ENCODE measurements at regions not wholly inside any gene's neighbourhood (a gene's known extent, or its start where the extent isn't known, plus 50 kb on each side); places are given as distances from the start of the nearest gene placed in this dataset.

DNA sequence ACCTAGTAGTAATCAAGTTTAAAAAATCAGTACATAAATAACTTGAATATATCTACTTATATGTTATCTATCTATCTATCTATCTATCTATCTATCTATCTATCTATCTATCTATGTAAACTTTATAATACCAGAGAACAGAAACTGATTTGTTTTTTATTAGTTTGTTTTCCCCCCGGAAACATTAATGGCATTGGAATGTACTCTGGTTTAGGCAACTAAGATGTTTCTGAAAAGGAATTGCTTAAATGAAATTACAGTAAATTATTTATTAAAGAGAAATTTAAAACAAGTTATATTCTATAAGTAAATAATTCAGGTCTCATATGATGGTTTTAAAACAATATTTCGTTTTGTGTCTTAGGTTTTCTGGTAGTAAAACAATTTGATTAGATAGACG, 681.0 kb upstream of the ADAMTS5 start:
- no peaks in the 10 kb centered on the region for H3K27me3 Mint-ChIP-seq
- no peaks in the 10 kb centered on the region for H3K36me3 Mint-ChIP-seq (ENCODE audit: low read depth)
- no peak overlapping the region for H3K4me3 Mint-ChIP-seq
- no peaks in the 10 kb centered on the region for H3K4me1 Mint-ChIP-seq
- H3K9me3 ChIP-seq (ENCODE audit: control insufficient read depth, low read length, poor library complexity, severe bottlenecking): no peaks in the 10 kb centered on the region
- ATAC-seq: no peak
- no peak overlapping the region for H3K27ac Mint-ChIP-seq
- no peak for DNase-seq

DNA sequence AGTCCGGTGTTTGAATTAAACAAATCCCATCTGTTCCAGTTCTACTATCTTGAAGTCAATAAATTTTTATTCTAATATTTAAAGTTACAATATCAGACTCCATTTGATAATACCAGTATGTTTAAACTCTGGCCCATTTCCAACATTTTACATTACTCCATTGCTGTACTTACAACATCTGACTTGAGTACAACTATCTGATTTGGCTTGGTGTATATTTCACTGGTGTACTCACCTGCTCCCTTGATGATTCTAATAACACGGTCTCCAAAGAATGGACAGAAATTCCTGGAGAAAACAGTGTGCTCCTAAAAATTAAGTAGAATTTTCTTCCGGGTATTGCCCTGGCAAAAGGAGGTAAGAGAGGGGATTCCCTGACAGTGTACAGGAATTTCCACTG, 680.5 kb upstream of the ADAMTS5 start:
- H3K27ac Mint-ChIP-seq: no peak overlapping the region
- H3K4me1 Mint-ChIP-seq: no peaks in the 10 kb centered on the region
- no peaks in the 10 kb centered on the region for H3K9me3 ChIP-seq (ENCODE audit: control insufficient read depth, low read length, poor library complexity, severe bottlenecking)
- DNase-seq (no peak), ATAC-seq (no peak)
- no peak overlapping the region for H3K4me3 Mint-ChIP-seq
- H3K27me3 Mint-ChIP-seq: no peaks in the 10 kb centered on the region
- H3K36me3 Mint-ChIP-seq (ENCODE audit: low read depth): no peaks in the 10 kb centered on the region

DNA sequence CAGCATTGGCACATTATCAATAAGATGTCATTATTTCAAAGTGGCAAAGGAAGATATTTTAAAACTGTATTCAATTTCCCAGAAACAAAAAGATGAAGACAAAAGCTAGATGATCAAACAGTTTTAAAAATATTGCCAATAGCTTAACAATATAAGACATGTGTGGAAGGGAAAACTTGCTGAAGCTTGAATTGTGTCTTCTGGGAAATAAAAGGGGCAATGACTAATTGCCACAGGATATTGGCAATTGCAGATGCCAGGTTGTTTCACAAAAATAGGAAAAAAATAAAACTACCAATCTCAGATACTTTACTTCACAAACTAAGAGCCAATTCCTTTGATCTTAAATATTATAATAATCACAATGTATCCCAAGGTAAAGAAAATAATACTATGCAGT, 679.8 kb upstream of the ADAMTS5 start:
- no peaks in the 10 kb centered on the region for H3K27me3 Mint-ChIP-seq

DNA sequence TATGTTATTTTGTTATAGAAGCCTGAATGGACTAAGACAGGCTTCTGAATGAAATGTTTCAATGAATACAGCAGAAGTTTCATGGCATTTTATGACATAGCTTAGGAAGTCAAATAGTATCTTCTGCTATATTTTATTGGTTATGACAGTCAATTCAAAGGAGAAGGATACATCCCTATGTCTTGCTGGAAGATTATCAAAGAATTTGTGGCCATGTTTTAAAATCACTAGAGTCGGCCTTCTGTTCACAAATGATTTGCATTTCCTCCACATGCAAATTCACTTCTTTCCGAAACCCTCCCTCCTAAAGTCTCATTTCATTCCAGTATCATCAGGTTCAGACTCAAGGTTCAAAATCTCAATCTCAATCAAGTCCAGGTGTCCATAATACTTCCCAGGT, 679.2 kb upstream of the ADAMTS5 start:
- Mint-ChIP-seq H3K36me3 (ENCODE audit: low read depth) (no peaks in the 10 kb centered on the region), H3K4me1 (no peaks in the 10 kb centered on the region), H3K27ac (no peak overlapping the region), H3K27me3 (no peaks in the 10 kb centered on the region), H3K4me3 (no peak overlapping the region)
- no peak for ATAC-seq
- no peaks in the 10 kb centered on the region for H3K9me3 ChIP-seq (ENCODE audit: control insufficient read depth, low read length, poor library complexity, severe bottlenecking)
- no peak for DNase-seq

More for the DNA sequence above, 679.8 kb upstream of the ADAMTS5 start:
- ATAC-seq: no peak
- no peak overlapping the region for H3K4me3 Mint-ChIP-seq
- H3K9me3 ChIP-seq (ENCODE audit: control insufficient read depth, low read length, poor library complexity, severe bottlenecking): no peaks in the 10 kb centered on the region
- DNase-seq: no peak
- no peaks in the 10 kb centered on the region for H3K4me1 Mint-ChIP-seq
- no peaks in the 10 kb centered on the region for H3K36me3 Mint-ChIP-seq (ENCODE audit: low read depth)
- no peak overlapping the region for H3K27ac Mint-ChIP-seq

DNA sequence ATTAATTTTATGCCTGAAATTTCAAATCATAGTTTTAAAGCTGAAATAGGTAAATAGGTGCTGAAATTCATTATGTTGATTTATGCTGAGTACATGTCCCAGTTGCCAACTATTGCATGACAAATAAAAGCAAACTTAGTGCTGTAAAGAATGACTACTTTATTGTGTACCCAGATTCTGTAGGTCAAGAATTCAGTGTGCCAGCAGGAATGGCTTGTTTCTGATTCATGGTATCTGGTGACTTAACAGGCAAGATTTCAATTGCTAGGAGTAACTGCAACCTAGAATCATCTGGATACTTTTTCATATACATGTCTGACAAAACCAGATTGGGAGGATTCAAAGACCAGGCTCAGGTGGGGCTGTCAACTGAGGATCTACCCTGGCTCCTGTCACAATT, 678.4 kb upstream of the ADAMTS5 start:
- no peak for ATAC-seq
- H3K27ac Mint-ChIP-seq: no peak overlapping the region
- H3K36me3 Mint-ChIP-seq (ENCODE audit: low read depth): no peaks in the 10 kb centered on the region
- H3K27me3 Mint-ChIP-seq: no peaks in the 10 kb centered on the region
- no peaks in the 10 kb centered on the region for H3K9me3 ChIP-seq (ENCODE audit: control insufficient read depth, low read length, poor library complexity, severe bottlenecking)
- no peaks in the 10 kb centered on the region for H3K4me1 Mint-ChIP-seq
- no peak overlapping the region for H3K4me3 Mint-ChIP-seq
- no peak for DNase-seq

DNA sequence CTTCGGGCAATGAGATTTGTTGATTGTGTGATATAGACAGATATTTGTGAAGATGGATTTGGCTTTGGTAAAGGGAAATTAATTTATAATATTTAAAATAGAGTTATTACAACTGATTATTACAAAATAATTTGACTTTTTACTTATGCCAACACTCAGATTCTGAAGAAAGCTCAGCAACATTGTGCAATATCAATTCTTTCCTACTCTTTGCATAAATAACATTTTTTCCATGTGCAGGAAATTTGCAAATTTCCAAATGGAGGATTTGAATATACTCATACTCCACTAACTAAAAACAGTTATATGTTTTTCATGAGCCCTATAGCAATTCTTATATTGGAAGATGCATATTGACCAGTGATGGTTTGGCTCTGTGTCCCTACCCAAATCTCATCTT, 676.4 kb upstream of the ADAMTS5 start:
- Mint-ChIP-seq H3K4me3 (no peak overlapping the region), H3K27ac (no peak overlapping the region), H3K4me1 (no peaks in the 10 kb centered on the region), H3K36me3 (ENCODE audit: low read depth) (no peaks in the 10 kb centered on the region), H3K27me3 (no peaks in the 10 kb centered on the region)
- ATAC-seq (no peak), DNase-seq (no peak)
- no peaks in the 10 kb centered on the region for H3K9me3 ChIP-seq (ENCODE audit: control insufficient read depth, low read length, poor library complexity, severe bottlenecking)

DNA sequence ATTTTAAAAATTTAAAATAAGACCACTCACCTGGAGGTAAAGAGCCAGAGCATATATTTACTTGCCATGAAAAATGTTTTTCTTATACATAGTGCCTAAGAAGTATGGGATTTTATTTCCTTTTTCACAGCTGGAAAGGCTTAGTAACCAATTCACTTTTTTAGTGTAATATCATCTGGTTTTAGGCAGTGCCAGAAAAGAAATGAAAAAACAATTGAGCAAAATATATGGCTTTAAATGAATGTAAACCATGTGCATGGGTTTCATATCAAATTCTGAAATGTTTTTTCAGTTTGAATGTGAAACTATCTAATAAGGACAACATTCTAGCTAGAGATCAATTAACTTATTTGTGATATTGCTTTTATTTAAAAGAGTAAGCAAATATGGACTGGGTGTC, 672.4 kb upstream of the ADAMTS5 start:
- Mint-ChIP-seq H3K27me3 (no peaks in the 10 kb centered on the region), H3K27ac (no peak overlapping the region), H3K4me1 (no peaks in the 10 kb centered on the region), H3K4me3 (no peak overlapping the region), H3K36me3 (ENCODE audit: low read depth) (no peaks in the 10 kb centered on the region)
- H3K9me3 ChIP-seq (ENCODE audit: control insufficient read depth, low read length, poor library complexity, severe bottlenecking): no peaks in the 10 kb centered on the region
- ATAC-seq (no peak), DNase-seq (no peak)

DNA sequence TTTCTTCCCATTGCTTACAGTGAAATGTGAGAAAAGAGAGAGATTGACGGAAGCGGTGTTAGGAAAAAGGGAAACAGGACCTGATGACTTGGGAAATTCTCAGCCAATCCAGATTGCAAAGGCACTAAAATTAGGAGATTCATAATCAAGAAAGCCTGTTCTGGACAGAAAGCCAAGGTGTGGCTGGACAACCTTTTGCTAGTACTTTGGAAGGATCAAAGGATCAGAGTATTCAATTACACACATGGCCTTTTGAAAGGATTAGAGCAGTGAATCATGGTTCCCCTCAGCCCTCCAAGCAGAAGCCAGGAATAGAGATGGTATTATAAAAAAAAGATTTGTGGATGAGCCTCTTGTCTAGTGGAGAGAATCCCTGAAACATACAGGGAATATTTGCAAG, 669.8 kb upstream of the ADAMTS5 start:
- Mint-ChIP-seq H3K4me1 (no peaks in the 10 kb centered on the region), H3K27ac (no peak overlapping the region), H3K27me3 (no peaks in the 10 kb centered on the region), H3K36me3 (ENCODE audit: low read depth) (no peaks in the 10 kb centered on the region), H3K4me3 (no peak overlapping the region)
- H3K9me3 ChIP-seq (ENCODE audit: control insufficient read depth, low read length, poor library complexity, severe bottlenecking): no peaks in the 10 kb centered on the region
- DNase-seq: no peak
- no peak for ATAC-seq

DNA sequence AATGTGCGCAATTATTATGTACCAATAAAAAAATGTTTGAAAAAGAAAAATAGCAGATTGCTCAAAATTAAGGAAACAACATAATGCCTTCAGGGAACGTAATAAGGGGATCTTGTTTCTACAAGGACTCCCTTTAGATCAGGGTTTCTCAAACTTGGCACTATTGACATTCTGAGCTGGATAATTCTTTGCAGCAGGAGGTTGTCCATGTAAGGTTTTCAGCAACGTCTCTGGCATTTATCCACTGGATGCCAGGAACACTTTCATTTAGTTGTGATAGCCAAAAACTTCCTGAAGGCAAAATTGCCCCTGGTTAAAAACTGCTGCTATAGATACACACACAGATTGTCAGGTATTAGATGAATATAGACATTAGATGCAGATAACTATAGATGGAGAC, 666.7 kb upstream of the ADAMTS5 start:
- H3K27me3 Mint-ChIP-seq: no peaks in the 10 kb centered on the region
- H3K36me3 Mint-ChIP-seq (ENCODE audit: low read depth): no peaks in the 10 kb centered on the region
- no peaks in the 10 kb centered on the region for H3K9me3 ChIP-seq (ENCODE audit: control insufficient read depth, low read length, poor library complexity, severe bottlenecking)
- no peak overlapping the region for H3K4me3 Mint-ChIP-seq
- no peak overlapping the region for H3K27ac Mint-ChIP-seq
- DNase-seq: no peak
- H3K4me1 Mint-ChIP-seq: no peaks in the 10 kb centered on the region
- ATAC-seq: no peak

DNA sequence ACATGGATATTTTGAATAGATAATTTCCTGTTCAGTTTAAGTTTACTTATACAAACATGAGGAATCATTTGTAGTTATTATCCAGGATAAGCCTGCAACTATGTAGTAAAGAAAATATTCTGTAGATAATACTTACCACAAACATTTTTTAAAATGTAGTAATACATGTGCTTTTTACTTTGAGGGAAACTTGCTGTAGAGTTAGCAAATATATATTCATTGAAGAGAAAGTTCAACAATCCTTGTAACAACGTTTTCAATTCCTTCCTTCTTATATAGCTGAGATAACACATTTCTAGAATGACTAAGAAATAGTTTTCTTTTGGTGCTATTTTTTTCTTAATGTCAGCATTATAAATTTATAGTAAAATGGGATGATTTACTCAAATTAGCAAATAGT, 664.6 kb upstream of the ADAMTS5 start:
- Mint-ChIP-seq H3K27me3 (no peaks in the 10 kb centered on the region), H3K4me3 (no peak overlapping the region), H3K27ac (no peak overlapping the region), H3K36me3 (ENCODE audit: low read depth) (no peaks in the 10 kb centered on the region), H3K4me1 (no peaks in the 10 kb centered on the region)
- ATAC-seq: no peak
- DNase-seq: no peak
- H3K9me3 ChIP-seq (ENCODE audit: control insufficient read depth, low read length, poor library complexity, severe bottlenecking): no peaks in the 10 kb centered on the region

DNA sequence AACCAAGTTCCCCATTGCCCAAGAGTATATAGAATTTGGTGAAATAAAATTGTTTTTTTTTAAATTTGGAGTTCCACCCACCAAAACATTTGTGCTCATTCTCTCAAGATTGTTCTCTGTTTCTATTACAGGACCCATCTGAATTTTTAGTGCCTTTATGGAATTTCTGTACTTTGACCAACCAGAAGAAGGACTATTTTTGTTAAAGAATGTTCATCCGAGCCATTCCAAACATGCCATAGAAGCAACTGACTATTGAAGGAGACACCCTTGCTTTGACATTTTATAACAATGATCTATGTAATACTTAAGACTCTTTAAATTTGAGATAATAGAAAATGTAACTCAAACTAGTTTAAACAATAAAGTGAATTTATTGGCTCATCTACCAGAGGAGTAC, 655.7 kb upstream of the ADAMTS5 start:
- H3K27me3 Mint-ChIP-seq: no peaks in the 10 kb centered on the region
- no peaks in the 10 kb centered on the region for H3K36me3 Mint-ChIP-seq (ENCODE audit: low read depth)

DNA sequence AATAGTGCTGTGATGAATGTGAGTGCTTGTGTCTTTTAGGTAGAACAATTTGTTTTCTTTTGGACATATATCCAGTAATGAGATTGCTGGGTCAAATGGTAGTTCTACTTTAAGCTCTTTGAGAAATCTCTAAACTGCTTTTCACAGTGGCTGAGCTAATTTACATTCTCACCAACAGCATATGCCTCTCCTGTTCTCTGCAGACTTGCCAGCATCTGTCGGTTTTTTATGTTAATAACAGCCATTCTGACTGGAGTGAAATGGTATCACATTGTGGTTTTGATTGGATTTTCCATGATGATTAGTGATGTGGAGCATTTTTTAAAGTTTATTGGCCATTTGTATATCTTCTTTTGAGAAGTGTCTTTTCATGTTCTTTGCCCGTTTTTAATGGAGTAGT, 647.3 kb upstream of the ADAMTS5 start:
- no peak overlapping the region for H3K4me3 Mint-ChIP-seq
- no peak for ATAC-seq
- no peaks in the 10 kb centered on the region for H3K27me3 Mint-ChIP-seq

More for the DNA sequence above, 655.7 kb upstream of the ADAMTS5 start:
- no peak overlapping the region for H3K4me3 Mint-ChIP-seq
- no peak for ATAC-seq
- H3K4me1 Mint-ChIP-seq: no peaks in the 10 kb centered on the region
- H3K27ac Mint-ChIP-seq: no peak overlapping the region
- H3K9me3 ChIP-seq (ENCODE audit: control insufficient read depth, low read length, poor library complexity, severe bottlenecking): no peaks in the 10 kb centered on the region
- no peak for DNase-seq

DNA sequence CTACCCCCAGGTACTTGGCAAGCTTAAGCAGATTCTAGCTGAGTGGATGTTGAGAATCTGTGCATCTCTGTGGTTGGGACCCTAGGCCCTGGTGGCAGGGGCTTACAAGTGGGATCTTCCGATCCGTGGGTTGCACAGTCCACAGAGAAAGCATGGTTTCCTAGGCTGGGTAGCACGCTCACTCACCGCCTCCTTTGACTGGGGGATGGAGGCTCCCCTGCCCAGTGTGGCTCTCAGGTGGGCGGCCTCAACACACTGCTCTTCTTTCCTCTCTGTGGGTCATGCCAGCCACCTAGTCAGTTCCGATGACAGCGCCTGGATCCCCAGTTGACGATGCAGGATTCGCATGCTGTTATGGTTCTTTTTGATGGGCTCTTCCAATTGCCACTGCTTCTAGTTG, 639.5 kb upstream of the ADAMTS5 start:
- H3K9me3 ChIP-seq (ENCODE audit: control insufficient read depth, low read length, poor library complexity, severe bottlenecking): no peaks in the 10 kb centered on the region
- no peaks in the 10 kb centered on the region for H3K4me1 Mint-ChIP-seq
- no peak overlapping the region for H3K27ac Mint-ChIP-seq
- H3K36me3 Mint-ChIP-seq (ENCODE audit: low read depth): no peaks in the 10 kb centered on the region
- H3K27me3 Mint-ChIP-seq: no peaks in the 10 kb centered on the region
- no peak for ATAC-seq
- no peak overlapping the region for H3K4me3 Mint-ChIP-seq
- DNase-seq: no peak

More for the DNA sequence above, 647.3 kb upstream of the ADAMTS5 start:
- DNase-seq: no peak
- no peaks in the 10 kb centered on the region for H3K9me3 ChIP-seq (ENCODE audit: control insufficient read depth, low read length, poor library complexity, severe bottlenecking)
- H3K4me1 Mint-ChIP-seq: no peaks in the 10 kb centered on the region
- H3K27ac Mint-ChIP-seq: no peak overlapping the region
- H3K36me3 Mint-ChIP-seq (ENCODE audit: low read depth): no peaks in the 10 kb centered on the region

DNA sequence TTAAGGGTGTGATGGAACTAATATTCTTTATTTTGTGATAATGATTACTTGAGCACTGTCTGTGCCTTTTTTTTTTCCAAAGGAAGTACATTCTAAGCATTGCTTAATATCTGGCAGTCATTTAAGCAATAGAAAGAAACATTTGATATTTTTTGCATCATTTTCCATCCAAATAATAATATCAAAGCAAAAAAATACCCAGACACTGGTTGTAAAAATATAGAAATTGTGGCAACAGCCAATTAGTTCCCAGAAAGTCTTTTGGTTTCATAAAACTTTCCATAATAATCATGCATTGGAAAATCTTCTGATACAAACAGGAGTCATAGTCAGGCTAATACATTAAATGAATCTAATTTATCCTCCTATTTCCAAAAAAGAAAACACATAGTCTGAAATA, 629.3 kb upstream of the ADAMTS5 start:
- H3K27ac Mint-ChIP-seq: no peak overlapping the region
- H3K27me3 Mint-ChIP-seq: no peaks in the 10 kb centered on the region
- DNase-seq (no peak), ATAC-seq (no peak)
- no peaks in the 10 kb centered on the region for H3K9me3 ChIP-seq (ENCODE audit: control insufficient read depth, low read length, poor library complexity, severe bottlenecking)
- H3K4me1 Mint-ChIP-seq: no peaks in the 10 kb centered on the region
- no peak overlapping the region for H3K4me3 Mint-ChIP-seq
- H3K36me3 Mint-ChIP-seq (ENCODE audit: low read depth): no peaks in the 10 kb centered on the region

DNA sequence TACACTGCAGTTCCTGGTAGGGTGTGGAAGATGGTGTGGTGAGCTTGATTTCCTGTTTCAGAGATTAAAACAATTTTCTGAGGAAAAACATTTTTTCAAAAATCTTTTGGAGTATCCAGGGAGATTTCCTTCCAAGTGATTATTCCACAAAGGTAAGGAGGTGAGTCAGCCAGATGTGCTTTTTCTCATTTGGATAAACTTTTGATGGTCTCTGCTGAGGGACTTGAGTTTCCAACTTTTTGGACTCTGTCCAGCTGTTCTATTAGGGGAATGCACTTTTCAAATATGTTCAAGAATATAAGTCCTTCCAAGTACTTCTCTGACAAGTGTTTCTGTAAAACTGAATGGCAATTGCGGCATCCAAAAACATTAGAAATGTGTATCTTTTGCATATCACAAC, 628.8 kb upstream of the ADAMTS5 start:
- Mint-ChIP-seq H3K4me1 (no peaks in the 10 kb centered on the region), H3K27ac (no peak overlapping the region), H3K27me3 (no peaks in the 10 kb centered on the region), H3K4me3 (no peak overlapping the region), H3K36me3 (ENCODE audit: low read depth) (no peaks in the 10 kb centered on the region)
- no peak for DNase-seq
- no peak for ATAC-seq
- no peaks in the 10 kb centered on the region for H3K9me3 ChIP-seq (ENCODE audit: control insufficient read depth, low read length, poor library complexity, severe bottlenecking)
